H1 (cell line): ENCODE measurements at regions not wholly inside any gene's neighbourhood (a gene's known extent, or its start where the extent isn't known, plus 50 kb on each side); places are given as distances from the start of the nearest gene placed in this dataset.

Source experiments
- CTCF ChIA-PET: fragments of 300-600 bp; sonication (Branson Sonifier 250); formaldehyde crosslinking; loops from one replicate; lab custom pipeline; 2021; ENCODE audit not compliant: partially characterized antibody; lab: Charles Lee
- POLR2A ChIA-PET: fragments of 300-600 bp; sonication (Branson Sonifier 250); formaldehyde crosslinking; loops from one replicate; lab custom pipeline; 2021; ENCODE audit warnings: inconsistent platforms; ENCODE audit not compliant: partially characterized antibody; lab: Charles Lee
- DNase-seq, 2 experiments: peaks; one replicate each; pipeline versions ENCODE4 v3.0.0 to v3.0.0-alpha.2; 2010 to 2022; ENCODE audit warnings: low spot score in 2 of 2, low read depth in 1 of 2, mixed read lengths in 1 of 2
- FAIRE-seq: peaks from 2 replicates; lab custom pipeline; 2011; peaks lifted over from hg19 to GRCh38; lab: Jason Lieb, UNC
- H2AFZ ChIP-seq: 2 replicates; pipeline ENCODE4 v1.8.1; 2012; ENCODE audit warnings: low read length, inconsistent platforms
- H2AK5ac ChIP-seq: 2 replicates; pipeline ENCODE4 v1.6.1; 2013; ENCODE audit warnings: low read depth, low read length
- H2BK120ac ChIP-seq: replicated peaks from 2 replicates; pipeline ENCODE3; 2013; ENCODE audit warnings: low read depth, low read length, inconsistent platforms
- H2BK12ac ChIP-seq: 2 replicates; pipeline ENCODE4 v1.6.1; 2013; ENCODE audit warnings: low read depth, low read length
- H2BK15ac ChIP-seq: 2 replicates; pipeline ENCODE4 v1.6.1; 2013; ENCODE audit warnings: low read length
- H2BK20ac ChIP-seq: 2 replicates; pipeline ENCODE4 v1.6.1; 2013; ENCODE audit warnings: low read length
- H2BK5ac ChIP-seq: 2 replicates; pipeline ENCODE4 v1.6.1; 2013; ENCODE audit warnings: low read depth, low read length
- H3K14ac ChIP-seq: 2 replicates; pipeline ENCODE4 v1.6.1; 2013; ENCODE audit warnings: inconsistent platforms; ENCODE audit not compliant: insufficient read length
- H3K18ac ChIP-seq: 2 replicates; pipeline ENCODE4 v1.6.1; 2013; ENCODE audit warnings: low read length; ENCODE audit errors: extremely low read depth
- H3K23ac ChIP-seq: 2 replicates; pipeline ENCODE4 v1.6.1; 2013; ENCODE audit warnings: inconsistent platforms; ENCODE audit not compliant: insufficient read length
- H3K23me2 ChIP-seq: 2 replicates; pipeline ENCODE4 v1.6.1; 2013; ENCODE audit warnings: low read depth, low read length
- H3K27ac ChIP-seq: 2 replicates; pipeline ENCODE4 v1.6.1; 2011; ENCODE audit warnings: low read depth, low read length, inconsistent platforms
- H3K27me3 ChIP-seq, 4 experiments: replicated peaks in 1 of 4; 1 replicate in 1 of 4; 2 replicates in 3 of 4; pipeline versions ENCODE4 v1.6.1 to v1.8.1; 2011 to 2013; ENCODE audit warnings: low read length in 3 of 4, mild to moderate bottlenecking in 3 of 4, inconsistent platforms in 2 of 4, mixed read lengths in 2 of 4, moderate library complexity in 1 of 4; ENCODE audit not compliant: control insufficient read depth in 3 of 4, insufficient read depth in 3 of 4; ENCODE audit errors: extremely low read depth in 1 of 4
- H3K36me3 ChIP-seq, 4 experiments: 2 replicates each; pipeline versions ENCODE4 v1.6.1 to v1.8.1; 2011 to 2013; ENCODE audit warnings: mild to moderate bottlenecking in 4 of 4, low read length in 3 of 4, moderate library complexity in 2 of 4, control low read depth in 1 of 4, inconsistent platforms in 1 of 4; ENCODE audit not compliant: insufficient read depth in 4 of 4, control insufficient read depth in 2 of 4
- H3K4ac ChIP-seq: replicated peaks from 2 replicates; pipeline ENCODE3; 2013; ENCODE audit warnings: low read length, low read depth, mixed read lengths, inconsistent platforms; ENCODE audit not compliant: insufficient read length
- H3K4me1 ChIP-seq, 4 experiments: replicated peaks in 1 of 4; 1 replicate in 1 of 4; 2 replicates in 3 of 4; pipeline versions ENCODE4 v1.6.1 to v1.8.1; 2011 to 2013; ENCODE audit warnings: low read length in 3 of 4, inconsistent platforms in 2 of 4, mixed read lengths in 1 of 4; ENCODE audit not compliant: insufficient read depth in 4 of 4, control insufficient read depth in 3 of 4
- H3K4me2 ChIP-seq, 2 experiments: 2 replicates each; pipeline versions ENCODE4 v1.6.1 to v1.8.1; 2011 to 2013; ENCODE audit warnings: low read depth in 2 of 2, low read length in 2 of 2, control low read depth in 1 of 2, inconsistent platforms in 1 of 2, mild to moderate bottlenecking in 1 of 2; ENCODE audit not compliant: insufficient read depth in 1 of 2
- H3K4me3 ChIP-seq, 4 experiments: fragments of 200-600, 300-600 bp in 1 of 4; sonication (generic), shearing (Covaris generic), sonication (Bioruptor Twin) in 1 of 4; 2 replicates each; pipeline versions ENCODE4 v1.5.1 to v1.8.1; 2011 to 2016; ENCODE audit warnings: low read length in 4 of 4, low read depth in 3 of 4, control low read depth in 2 of 4, inconsistent platforms in 2 of 4, mild to moderate bottlenecking in 2 of 4, mixed read lengths in 1 of 4, moderate library complexity in 1 of 4; ENCODE audit not compliant: insufficient read depth in 2 of 4; ENCODE audit errors: extremely low read depth in 1 of 4
- H3K56ac ChIP-seq: replicated peaks from 2 replicates; pipeline ENCODE3; 2013; ENCODE audit warnings: low read depth, mild to moderate bottlenecking, mixed read lengths, low read length, inconsistent platforms; ENCODE audit not compliant: insufficient read length
- H3K79me1 ChIP-seq: 2 replicates; pipeline ENCODE4 v1.6.1; 2013; ENCODE audit warnings: low read depth, low read length, control low read depth
- H3K79me2 ChIP-seq, 2 experiments: 2 replicates each; pipeline versions ENCODE4 v1.6.1 to v1.8.1; 2012 to 2013; ENCODE audit warnings: low read length in 2 of 2, mild to moderate bottlenecking in 2 of 2, inconsistent platforms in 1 of 2; ENCODE audit not compliant: insufficient read depth in 2 of 2, control insufficient read depth in 1 of 2
- H3K9ac ChIP-seq, 4 experiments: replicated peaks in 1 of 4; 1 replicate in 1 of 4; 2 replicates in 3 of 4; pipeline versions ENCODE4 v1.6.1 to v1.8.1; 2011 to 2013; ENCODE audit warnings: low read depth in 3 of 4, low read length in 3 of 4, control low read depth in 2 of 4, mild to moderate bottlenecking in 2 of 4, moderate library complexity in 2 of 4, inconsistent platforms in 1 of 4; ENCODE audit errors: extremely low read depth in 1 of 4
- H3K9me3 ChIP-seq, 2 experiments: 2 replicates each; pipeline versions ENCODE4 v1.6.1 to v1.8.1; 2012 to 2013; ENCODE audit warnings: mild to moderate bottlenecking in 2 of 2, moderate library complexity in 2 of 2, control low read depth in 1 of 2, inconsistent platforms in 1 of 2, low read depth in 1 of 2, low read length in 1 of 2, mixed read lengths in 1 of 2; ENCODE audit not compliant: insufficient read depth in 2 of 2
- H4K20me1 ChIP-seq, 2 experiments: replicated peaks in 1 of 2; 2 replicates each; pipeline versions ENCODE3 to v1.8.1; 2011 to 2013; ENCODE audit warnings: inconsistent platforms in 2 of 2, low read length in 2 of 2, mild to moderate bottlenecking in 1 of 2; ENCODE audit not compliant: insufficient read depth in 2 of 2, control insufficient read depth in 1 of 2
- H4K5ac ChIP-seq: 2 replicates; pipeline ENCODE4 v1.6.1; 2013; ENCODE audit warnings: low read length, low read depth, mixed read lengths, inconsistent platforms; ENCODE audit not compliant: insufficient read length
- H4K8ac ChIP-seq: 2 replicates; pipeline ENCODE4 v1.8.0; 2013; ENCODE audit warnings: mild to moderate bottlenecking, moderate library complexity, low read length, inconsistent platforms; ENCODE audit not compliant: insufficient read depth; ENCODE audit errors: extremely low read depth
- H4K91ac ChIP-seq: replicated peaks from 2 replicates; pipeline ENCODE3; 2013; ENCODE audit warnings: low read length, mixed read lengths, inconsistent platforms; ENCODE audit not compliant: insufficient read length
- ATF3 ChIP-seq: IDR thresholded peaks from 2 replicates; pipeline ENCODE4 v1.6.1; 2011; ENCODE audit warnings: low read depth, mild to moderate bottlenecking, low read length; ENCODE audit not compliant: insufficient read depth
- CBX5 ChIP-seq: fragments of 300-800, 300-1000 bp; sonication (generic); IDR thresholded peaks from 2 replicates; pipeline ENCODE4 v1.7.1; 2016; ENCODE audit warnings: antibody characterized with exemption, low read length, low read depth
- GTF2F1 ChIP-seq: IDR thresholded peaks from 2 replicates; pipeline ENCODE4 v1.6.1; 2012; ENCODE audit warnings: low read depth, low read length, improper control_type of control experiment, borderline replicate concordance
- JUND ChIP-seq: IDR thresholded peaks from 2 replicates; pipeline ENCODE4 v1.6.1; 2011; ENCODE audit warnings: mild to moderate bottlenecking, improper control_type of control experiment, low read length
- KDM4A ChIP-seq: IDR thresholded peaks from one replicate; pipeline ENCODE4 v1.7.1; 2012; ENCODE audit warnings: low read depth, mild to moderate bottlenecking, moderate library complexity, low read length, inconsistent platforms; ENCODE audit not compliant: severe bottlenecking
- MAFK ChIP-seq: IDR thresholded peaks from 2 replicates; pipeline ENCODE4 v1.6.1; 2012; ENCODE audit warnings: low read depth, mild to moderate bottlenecking, improper control_type of control experiment, low read length
- NRF1 ChIP-seq: IDR thresholded peaks from 2 replicates; pipeline ENCODE4 v1.6.1; 2011; ENCODE audit warnings: mild to moderate bottlenecking, low read depth, low read length, improper control_type of control experiment
- RXRA ChIP-seq: IDR thresholded peaks from 2 replicates; pipeline ENCODE4 v1.6.1; 2011; ENCODE audit warnings: low read depth, mild to moderate bottlenecking, low read length, moderate library complexity; ENCODE audit not compliant: insufficient read depth
- SAP30 ChIP-seq: fragments of 300-600 bp; sonication (generic); IDR thresholded peaks from 2 replicates; pipeline ENCODE4 v1.7.1; 2012; ENCODE audit warnings: low read length, moderate library complexity, mild to moderate bottlenecking, inconsistent platforms; ENCODE audit not compliant: insufficient read depth, insufficient replicate concordance
- SRF ChIP-seq: IDR thresholded peaks from 2 replicates; pipeline ENCODE4 v1.6.1; 2011; ENCODE audit warnings: mild to moderate bottlenecking, low read depth, low read length, moderate library complexity
- WGBS, 2 experiments: shearing (Covaris generic) in 1 of 2; methylation state at CpG; one replicate each; pipeline versions ENCODE4 v1.1.6 to v1.1.7; 2013 to 2015; ENCODE audit warnings: low lambda C conversion rate in 2 of 2, mixed read lengths in 2 of 2, inconsistent platforms in 1 of 2, low coverage in 1 of 2, missing lambda C conversion rate in 1 of 2; ENCODE audit not compliant: insufficient replicate concordance in 2 of 2, insufficient coverage in 1 of 2, insufficient read length in 1 of 2; ENCODE audit errors: extremely low coverage in 1 of 2, missing lambda C conversion rate in 1 of 2; 5-methylcytosine and 5-hydroxymethylcytosine counted together

DNA sequence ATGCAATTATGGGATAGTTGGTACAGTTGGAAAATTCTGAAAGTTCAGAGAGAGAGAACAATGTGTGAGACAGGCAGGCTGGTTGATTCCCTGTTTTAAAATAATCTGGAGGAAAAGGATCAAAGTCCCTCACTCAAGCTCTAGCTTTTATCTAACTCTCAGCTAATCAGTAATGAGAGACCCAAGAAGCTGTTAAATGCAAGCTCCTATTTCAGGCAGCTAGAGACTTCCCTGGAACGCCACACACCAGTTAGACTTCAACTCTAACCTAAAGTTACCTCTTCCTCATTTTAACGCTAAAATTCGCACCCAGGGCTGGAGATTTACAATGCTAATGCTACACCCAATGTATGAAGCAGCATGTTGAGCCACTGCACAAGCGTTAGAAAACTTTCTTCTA lies 243.1 kb downstream of the EN1 start:
- Histone ChIP-seq H3K56ac (no peak overlapping the region), H3K18ac (no peak overlapping the region), H4K5ac (no peak overlapping the region), H3K9ac (no peak overlapping the region), H4K91ac (no peak overlapping the region), H3K27me3 (no peaks in the 10 kb centered on the region), H3K23me2 (no peaks in the 10 kb centered on the region), H3K23ac (no peak overlapping the region), H2BK20ac (no peak overlapping the region), H4K8ac (no peak overlapping the region), H4K20me1 (no peaks in the 10 kb centered on the region), H2BK120ac (no peak overlapping the region), H3K4me3 (no peak overlapping the region), H3K79me1 (no peaks in the 10 kb centered on the region), H2BK5ac (no peak overlapping the region), H2BK12ac (no peak overlapping the region), H3K36me3 (no peaks in the 10 kb centered on the region), H3K14ac (no peak overlapping the region), H3K9me3 (peaks cover 10 to 12% of the 10 kb centered on the region in 2 experiments; a peak in 2 of 4 replicates), H2AK5ac (no peak overlapping the region), H2BK15ac (no peak overlapping the region), H3K4ac (no peak overlapping the region), H3K27ac (no peak overlapping the region), H3K4me1 (no peaks in the 10 kb centered on the region), H2AFZ (no peak overlapping the region), H3K4me2 (no peak overlapping the region), H3K79me2 (no peaks in the 10 kb centered on the region)
- FAIRE-seq (no peak), DNase-seq (no peak)
- WGBS, 2 experiments: 84% methylated on average over 4 of the region's 4 CpGs; no CpG with 5 or more reads in 1 of the 2 experiments
- ChIA-PET CTCF (interaction anchor here (1.3 kb wide), 1 partner anchor 14 kb away, joined by 4 read pairs; no protein-coding TSS in a partner anchor), POLR2A (no interaction called here)
- TF ChIP-seq RXRA: no peak
- no peak for TF ChIP-seq SRF
- no peak for TF ChIP-seq CBX5
- TF ChIP-seq SAP30: no peak
- TF ChIP-seq KDM4A: no peak
- TF ChIP-seq JUND: no peak
- TF ChIP-seq NRF1: no peak
- TF ChIP-seq MAFK: no peak
- TF ChIP-seq ATF3: no peak
- TF ChIP-seq GTF2F1: no peak
